HUES64 (cell line): ENCODE measurements at regions not wholly inside any gene's neighbourhood (a gene's known extent, or its start where the extent isn't known, plus 50 kb on each side); places are given as distances from the start of the nearest gene placed in this dataset.

ENCODE experiments used
- H3K27ac ChIP-seq: 2 replicates; pipeline ENCODE4 v1.7.0; 2013; ENCODE audit warnings: low read depth, low read length, inconsistent platforms
- H3K27me3 ChIP-seq: 2 replicates; pipeline ENCODE4 v1.6.1; 2013; ENCODE audit warnings: mild to moderate bottlenecking, low read length; ENCODE audit not compliant: insufficient read depth
- H3K36me3 ChIP-seq: 2 replicates; pipeline ENCODE4 v1.6.1; 2013; ENCODE audit warnings: mild to moderate bottlenecking, low read length; ENCODE audit not compliant: insufficient read depth
- H3K4me1 ChIP-seq: 2 replicates; pipeline ENCODE4 v1.6.1; 2013; ENCODE audit warnings: mild to moderate bottlenecking, low read length, moderate library complexity; ENCODE audit not compliant: insufficient read depth
- H3K4me3 ChIP-seq: 2 replicates; pipeline ENCODE4 v1.5.1; 2013; ENCODE audit warnings: mild to moderate bottlenecking, low read length, moderate library complexity
- H3K9ac ChIP-seq: 2 replicates; pipeline ENCODE4 v1.6.1; 2013; ENCODE audit warnings: mild to moderate bottlenecking, low read depth, low read length
- H3K9me3 ChIP-seq: 2 replicates; pipeline ENCODE4 v1.6.1; 2013; ENCODE audit warnings: low read depth, low read length; ENCODE audit not compliant: insufficient read depth
- WGBS: fragments of 150-250, 120-280 bp; methylation state at CpG from one replicate; pipeline ENCODE4 v1.1.7; 2013; ENCODE audit warnings: missing lambda C conversion rate; 5-methylcytosine and 5-hydroxymethylcytosine counted together

- Histone ChIP-seq H3K9me3 (no peaks in the 10 kb centered on the region), H3K4me3 (no peak overlapping the region), H3K27ac (no peak overlapping the region), H3K4me1 (no peaks in the 10 kb centered on the region), H3K9ac (no peak overlapping the region), H3K36me3 (no peaks in the 10 kb centered on the region), H3K27me3 (no peaks in the 10 kb centered on the region)
- WGBS = 94% methylated on average over 2 of the region's 2 CpGs
Measured at GRCh38 chr14:42163136-42163535, 556.5 kb downstream of the LRFN5 start.

GRCh38 chr14:42159138-42159537 is 552.5 kb downstream of the LRFN5 start:
- no peaks in the 10 kb centered on the region for H3K27me3 ChIP-seq
- 93% methylated on average over 2 of the region's 2 CpGs for WGBS
- H3K27ac ChIP-seq = no peak overlapping the region
- no peak overlapping the region for H3K4me3 ChIP-seq
- H3K4me1 ChIP-seq = no peaks in the 10 kb centered on the region
- no peak overlapping the region for H3K9ac ChIP-seq
- no peaks in the 10 kb centered on the region for H3K9me3 ChIP-seq
- H3K36me3 ChIP-seq = no peaks in the 10 kb centered on the region

DNA sequence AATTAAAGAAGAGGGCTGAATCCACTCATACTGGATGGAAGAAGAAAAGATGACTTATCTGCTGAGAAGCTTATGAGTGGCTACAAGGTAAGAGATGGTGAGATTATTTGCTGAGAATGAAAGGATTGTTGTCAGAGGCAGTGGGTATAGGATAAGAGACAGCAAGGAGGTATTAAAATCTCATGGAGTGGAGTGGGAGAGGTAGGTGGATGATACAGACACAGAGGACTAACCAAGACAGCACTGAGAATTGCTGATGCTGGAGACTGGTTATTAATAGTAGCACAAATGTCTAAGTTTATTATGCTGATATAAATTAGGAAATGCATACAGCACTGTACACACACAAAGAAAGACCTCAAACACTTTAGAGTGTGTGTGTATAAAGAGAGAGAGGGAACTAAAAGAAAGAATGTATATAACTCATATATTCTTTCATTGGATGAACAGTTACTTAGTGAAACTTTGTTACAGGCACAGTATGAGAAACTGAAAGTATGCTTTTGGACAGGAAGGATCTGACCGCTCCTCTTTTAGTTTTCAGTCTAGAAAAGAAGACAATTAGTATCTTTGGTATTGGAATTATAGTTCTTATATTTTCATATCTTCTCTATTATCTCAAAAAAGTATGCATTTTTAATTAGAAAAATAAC is 543.1 kb downstream of the LRFN5 start:
- H3K4me3 ChIP-seq = no peak overlapping the region

GRCh38 chr14:42145766-42146165 is 539.1 kb downstream of the LRFN5 start:
- Histone ChIP-seq H3K36me3 (no peaks in the 10 kb centered on the region), H3K27me3 (no peaks in the 10 kb centered on the region), H3K4me1 (no peaks in the 10 kb centered on the region), H3K9me3 (no peaks in the 10 kb centered on the region), H3K9ac (no peak overlapping the region), H3K27ac (no peak overlapping the region), H3K4me3 (no peak overlapping the region)
- 91% methylated on average over 3 of the region's 4 CpGs for WGBS

More for the DNA sequence above, 543.1 kb downstream of the LRFN5 start:
- 90% methylated on average over 1 of the region's 1 CpG for WGBS
- Histone ChIP-seq H3K36me3 (no peaks in the 10 kb centered on the region), H3K27ac (no peak overlapping the region), H3K9ac (no peak overlapping the region), H3K9me3 (no peaks in the 10 kb centered on the region), H3K4me1 (no peaks in the 10 kb centered on the region), H3K27me3 (no peaks in the 10 kb centered on the region)

- Histone ChIP-seq H3K9me3 (no peaks in the 10 kb centered on the region), H3K27me3 (no peaks in the 10 kb centered on the region), H3K4me3 (no peak overlapping the region), H3K36me3 (no peaks in the 10 kb centered on the region), H3K9ac (no peak overlapping the region), H3K27ac (no peak overlapping the region), H3K4me1 (no peaks in the 10 kb centered on the region)
- 95% methylated on average over 2 of the region's 2 CpGs for WGBS
Measured at GRCh38 chr14:42143114-42143513, 536.4 kb downstream of the LRFN5 start.

DNA sequence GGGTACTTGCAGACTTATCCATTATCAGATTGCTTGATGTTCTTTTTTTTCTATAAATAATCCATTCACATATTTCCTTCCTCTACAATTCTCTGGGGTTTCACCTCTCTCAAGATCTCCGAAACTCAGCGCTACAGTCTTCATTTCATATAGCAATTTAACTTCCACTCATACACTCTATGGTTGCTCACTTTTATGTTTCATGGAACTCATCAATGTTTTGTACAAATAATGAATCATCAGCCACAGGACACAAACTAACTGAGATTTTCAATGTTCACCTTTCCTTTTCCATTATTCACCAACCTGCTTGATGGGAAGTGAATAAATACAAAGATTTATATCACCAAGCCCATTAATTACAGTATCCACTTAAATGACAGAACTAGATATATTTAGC is 534.7 kb downstream of the LRFN5 start:
- H3K27ac ChIP-seq = no peak overlapping the region
- no peak overlapping the region for H3K9ac ChIP-seq
- no peaks in the 10 kb centered on the region for H3K9me3 ChIP-seq
- no peak overlapping the region for H3K4me3 ChIP-seq
- no peaks in the 10 kb centered on the region for H3K4me1 ChIP-seq
- H3K36me3 ChIP-seq = no peaks in the 10 kb centered on the region
- WGBS = 96% methylated on average over 2 of the region's 2 CpGs
- H3K27me3 ChIP-seq = no peaks in the 10 kb centered on the region

DNA sequence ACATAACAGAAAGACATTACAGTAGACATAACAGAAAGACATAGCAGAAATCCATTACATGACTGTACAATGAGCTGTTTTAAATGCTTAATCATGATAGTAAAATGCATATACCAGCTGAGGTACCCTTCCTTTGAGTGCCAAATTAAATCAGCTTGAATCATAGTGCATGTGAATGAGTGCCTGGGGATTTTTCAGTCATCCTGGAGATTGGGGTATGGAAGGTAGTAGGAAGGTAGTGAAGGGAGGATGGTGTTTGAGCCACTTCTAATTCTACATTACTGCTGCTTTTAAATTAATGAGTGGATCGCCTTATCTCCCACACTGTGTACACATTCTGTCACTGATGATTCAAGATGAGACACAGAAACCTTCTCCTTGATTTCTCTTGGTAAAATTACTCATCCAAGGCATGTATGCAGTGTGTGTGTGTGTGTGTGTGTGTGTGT is 534.2 kb downstream of the LRFN5 start:
- H3K4me3 ChIP-seq = no peak overlapping the region
- no peaks in the 10 kb centered on the region for H3K9me3 ChIP-seq
- H3K9ac ChIP-seq = no peak overlapping the region
- no peak overlapping the region for H3K27ac ChIP-seq
- no peaks in the 10 kb centered on the region for H3K4me1 ChIP-seq
- H3K27me3 ChIP-seq = no peaks in the 10 kb centered on the region
- WGBS = 100% methylated on average over 1 of the region's 1 CpG
- no peaks in the 10 kb centered on the region for H3K36me3 ChIP-seq

GRCh38 chr14:42140001-42140400 is 533.3 kb downstream of the LRFN5 start:
- H3K9ac ChIP-seq = no peak overlapping the region
- WGBS = 82% methylated on average over 3 of the region's 3 CpGs
- H3K4me1 ChIP-seq = no peaks in the 10 kb centered on the region
- no peaks in the 10 kb centered on the region for H3K36me3 ChIP-seq
- no peak overlapping the region for H3K4me3 ChIP-seq
- H3K9me3 ChIP-seq = no peaks in the 10 kb centered on the region
- H3K27me3 ChIP-seq = no peaks in the 10 kb centered on the region
- no peak overlapping the region for H3K27ac ChIP-seq

DNA sequence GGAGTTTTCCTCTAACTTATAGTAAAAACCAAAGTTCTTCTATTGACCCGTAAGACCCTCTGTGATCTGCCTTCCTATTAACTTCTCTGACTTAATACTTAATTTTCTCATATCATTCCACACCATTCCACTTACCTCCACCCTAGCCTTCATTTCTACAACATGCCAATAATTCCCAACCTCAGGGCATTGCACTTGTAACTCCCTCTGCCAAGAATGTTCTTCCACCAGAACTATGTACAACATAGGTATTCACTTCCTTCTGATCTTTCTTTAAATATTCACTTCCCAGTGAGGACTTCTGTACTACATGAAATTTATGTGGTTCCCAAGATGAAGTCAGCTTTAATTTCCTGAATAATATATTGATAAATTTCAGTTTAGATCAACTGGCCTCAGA is 531.7 kb downstream of the LRFN5 start:
- Histone ChIP-seq H3K4me3 (no peak overlapping the region), H3K9ac (no peak overlapping the region), H3K27ac (no peak overlapping the region), H3K36me3 (no peaks in the 10 kb centered on the region), H3K9me3 (no peaks in the 10 kb centered on the region), H3K27me3 (no peaks in the 10 kb centered on the region), H3K4me1 (no peaks in the 10 kb centered on the region)
- WGBS = 94% methylated on average over 1 of the region's 1 CpG

- no peaks in the 10 kb centered on the region for H3K36me3 ChIP-seq
- H3K9ac ChIP-seq = no peak overlapping the region
- H3K27ac ChIP-seq = no peak overlapping the region
- H3K9me3 ChIP-seq = no peaks in the 10 kb centered on the region
- no peaks in the 10 kb centered on the region for H3K27me3 ChIP-seq
- no peaks in the 10 kb centered on the region for H3K4me1 ChIP-seq
- H3K4me3 ChIP-seq = no peak overlapping the region
Measured at GRCh38 chr14:42130815-42131214, 524.1 kb downstream of the LRFN5 start.

DNA sequence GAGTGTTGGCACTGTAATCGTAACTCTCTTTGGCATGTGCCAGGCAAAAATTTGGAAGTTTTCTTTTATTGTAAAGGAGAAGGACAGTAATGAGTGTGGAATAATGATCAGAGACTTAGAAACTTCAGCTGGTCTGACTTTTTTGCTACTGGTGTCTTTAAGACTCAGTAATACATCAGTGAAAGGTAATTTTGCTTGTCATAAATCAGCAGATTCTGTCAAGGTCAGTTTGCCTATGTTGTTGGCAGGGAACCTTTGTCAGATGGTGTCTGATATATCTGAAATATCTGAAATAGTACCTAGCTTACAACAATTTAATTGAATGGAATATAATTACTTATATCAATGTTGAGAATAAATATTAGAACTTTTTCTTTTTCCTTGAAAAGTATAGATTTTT is 516.9 kb downstream of the LRFN5 start:
- H3K27me3 ChIP-seq = no peaks in the 10 kb centered on the region
- H3K4me1 ChIP-seq = no peaks in the 10 kb centered on the region
- no peak overlapping the region for H3K27ac ChIP-seq
- no peaks in the 10 kb centered on the region for H3K9me3 ChIP-seq
- whole genome bisulfite sequencing = 95% methylated on average over 1 of the region's 1 CpG
- H3K9ac ChIP-seq = no peak overlapping the region
- H3K36me3 ChIP-seq = no peaks in the 10 kb centered on the region
- no peak overlapping the region for H3K4me3 ChIP-seq
